HG02870 (cell line): ENCODE measurements at regions not wholly inside any gene's neighbourhood (a gene's known extent, or its start where the extent isn't known, plus 50 kb on each side); places are given as distances from the start of the nearest gene placed in this dataset.

Experiments
- ATAC-seq: cut with Tn5 transposase; IDR thresholded peaks from one replicate; pipeline ENCODE4 v1.9.1; 2021; ENCODE audit warnings: mild to moderate bottlenecking, moderate library complexity; ENCODE audit not compliant: unreplicated experiment

DNA sequence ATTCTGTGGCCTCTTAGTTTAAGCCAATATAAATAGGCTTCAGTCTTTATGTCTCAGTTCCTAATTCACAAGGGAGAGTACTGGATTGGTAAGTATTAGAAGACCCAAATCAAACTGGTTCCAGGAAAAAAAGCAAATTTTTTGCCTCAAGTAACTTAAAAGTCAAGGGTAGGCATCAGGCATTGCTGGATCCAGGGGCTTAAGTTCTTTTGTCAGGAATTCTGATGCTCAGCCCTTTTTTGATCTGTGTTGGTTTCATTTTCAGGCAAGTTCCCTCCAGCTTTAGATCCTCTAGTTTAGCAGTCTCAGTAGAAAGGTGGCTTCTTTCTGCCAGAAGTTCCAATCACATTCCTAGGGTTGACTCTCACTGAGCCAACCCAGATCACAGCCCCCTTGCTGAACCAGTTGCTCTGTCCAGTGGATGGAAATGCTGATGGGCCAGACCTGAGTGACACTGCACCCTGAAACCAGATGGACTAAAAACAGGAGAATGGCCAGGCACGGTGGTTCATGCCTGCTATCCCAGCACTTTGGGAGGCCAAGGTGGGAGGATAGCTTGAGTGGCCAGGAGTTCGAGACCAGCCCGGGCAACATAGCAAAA is 253.5 kb downstream of the SHQ1 start:
- ATAC-seq: no peak

GRCh38 chr3:72593881-72594397 is 254.3 kb downstream of the SHQ1 start:
- no peak for ATAC-seq

DNA sequence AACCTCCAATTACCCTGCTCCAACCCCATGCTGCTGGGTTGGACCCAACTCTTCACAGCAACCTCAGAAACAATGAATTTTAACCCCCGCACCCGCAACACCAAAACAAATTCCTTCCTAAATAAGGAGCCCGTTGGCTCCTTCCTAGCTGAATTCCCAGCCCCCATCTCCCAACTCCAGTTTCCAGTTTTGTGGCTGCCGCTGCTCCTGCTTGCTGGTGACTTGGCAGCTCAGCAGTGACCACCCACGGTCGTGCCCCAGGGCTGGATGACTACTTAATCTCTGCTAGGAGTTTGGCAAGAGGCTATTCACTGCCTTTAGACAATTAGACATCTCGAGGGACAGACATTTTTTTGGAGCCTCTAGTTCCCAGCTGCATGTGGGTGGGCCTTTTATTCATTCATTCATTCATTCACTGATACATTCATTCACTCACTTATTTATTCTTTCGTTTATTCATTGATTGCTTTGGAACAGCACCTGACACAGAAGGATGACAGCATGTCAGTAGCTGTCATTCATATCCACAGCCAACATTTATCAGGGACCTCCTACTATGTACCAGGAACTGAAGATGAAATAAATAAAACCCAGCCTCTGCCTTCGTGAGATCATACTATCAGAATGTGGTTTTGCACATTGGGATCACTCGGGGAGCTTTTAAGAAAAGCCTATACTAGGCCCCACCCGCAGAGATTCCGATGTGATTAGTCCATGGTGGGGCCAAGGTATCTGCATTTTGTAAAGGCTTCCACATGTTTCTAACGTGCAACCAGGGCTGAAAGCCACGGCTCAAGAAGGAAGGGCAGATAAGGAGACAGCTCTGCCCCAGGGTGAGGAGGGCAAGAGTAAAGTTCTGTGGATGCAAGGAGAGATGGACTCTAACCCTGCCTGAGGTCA is 256.5 kb downstream of the SHQ1 start:
- no peak for ATAC-seq

DNA sequence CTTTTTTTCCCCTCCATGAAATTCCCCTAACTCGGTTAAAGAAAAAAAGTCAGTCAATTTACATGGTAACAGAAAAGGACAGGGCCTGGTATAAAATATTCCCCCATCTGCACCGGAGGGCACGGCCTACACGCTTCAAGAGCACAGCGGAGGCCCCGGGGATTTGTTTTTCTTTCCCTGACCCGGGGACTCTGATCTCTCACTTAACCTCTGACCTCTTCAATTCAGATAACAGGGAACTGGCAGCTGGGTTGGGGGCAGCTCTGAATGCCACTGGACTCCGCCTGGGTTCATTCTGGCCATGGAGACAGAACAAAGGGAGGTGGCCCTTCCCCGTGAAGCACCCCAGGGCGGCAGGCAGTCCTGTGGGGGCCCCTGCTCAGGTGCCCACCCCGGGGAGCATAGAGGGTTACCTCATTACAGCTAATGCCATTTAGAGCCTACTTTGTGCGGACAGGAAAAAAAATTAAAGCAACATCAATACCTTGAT is 257.5 kb downstream of the SHQ1 start:
- ATAC-seq: no peak

GRCh38 chr3:72587282-72587681 is 261.0 kb downstream of the SHQ1 start:
- no peak for ATAC-seq

DNA sequence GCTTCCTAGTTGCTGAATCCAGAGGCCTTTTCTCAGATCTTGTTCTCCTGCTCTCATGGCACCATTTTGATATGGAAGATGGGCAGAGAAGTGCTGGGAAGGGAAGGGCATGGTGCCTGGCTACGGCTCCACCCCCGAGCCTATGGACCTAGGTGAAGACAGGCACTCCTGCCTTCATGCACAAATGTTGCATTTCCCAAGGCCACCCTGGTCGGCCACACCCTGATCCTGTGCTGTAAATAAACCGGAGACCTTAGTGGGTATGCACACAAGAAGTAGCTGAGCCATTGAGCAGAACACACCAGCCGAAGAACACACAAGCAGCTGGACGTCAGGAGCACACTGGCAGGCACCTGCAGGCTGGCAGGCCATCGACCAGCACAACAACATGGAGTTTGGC is 261.6 kb downstream of the SHQ1 start:
- no peak for ATAC-seq

DNA sequence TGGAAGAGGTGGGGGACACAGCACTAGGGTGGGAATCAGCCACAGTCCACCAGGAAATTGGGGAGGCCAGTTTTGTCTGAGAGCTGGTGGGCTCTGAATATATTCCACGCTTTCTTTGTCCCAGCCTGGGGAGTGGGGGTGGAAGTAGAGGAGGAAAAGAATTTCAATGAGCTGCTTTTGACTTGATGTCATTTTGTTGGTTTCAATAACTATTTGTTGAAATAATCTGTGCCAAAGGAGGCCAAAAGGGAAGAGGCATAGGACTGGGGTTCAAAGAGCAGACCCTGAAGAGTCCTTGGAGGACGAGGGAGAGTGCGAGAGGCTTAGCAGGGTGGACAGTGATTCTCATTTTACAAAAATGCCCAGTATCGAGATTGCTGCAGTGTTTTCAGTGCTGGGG is 262.3 kb downstream of the SHQ1 start:
- no peak for ATAC-seq

GRCh38 chr3:72584262-72584661 is 264.0 kb downstream of the SHQ1 start:
- ATAC-seq: no peak

DNA sequence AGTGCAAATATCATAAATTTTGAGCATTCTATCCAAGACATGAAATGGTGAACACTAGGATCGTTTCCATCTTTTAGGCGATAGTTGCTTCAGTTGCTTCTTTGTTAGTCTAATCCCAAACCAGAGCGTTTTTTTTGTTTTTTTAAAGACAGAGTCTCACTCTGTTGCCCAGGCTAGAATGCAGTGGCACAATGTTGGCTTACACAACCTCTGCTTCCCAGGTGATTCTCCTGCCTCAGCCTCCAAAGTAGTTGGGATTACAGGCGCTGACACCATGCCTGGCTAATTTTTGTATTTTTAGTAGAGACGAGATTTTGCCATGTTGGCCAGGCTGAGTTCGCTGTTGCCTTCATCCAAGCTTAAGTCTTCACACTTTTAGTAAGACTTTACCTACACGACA is 265.3 kb downstream of the SHQ1 start:
- no peak for ATAC-seq

DNA sequence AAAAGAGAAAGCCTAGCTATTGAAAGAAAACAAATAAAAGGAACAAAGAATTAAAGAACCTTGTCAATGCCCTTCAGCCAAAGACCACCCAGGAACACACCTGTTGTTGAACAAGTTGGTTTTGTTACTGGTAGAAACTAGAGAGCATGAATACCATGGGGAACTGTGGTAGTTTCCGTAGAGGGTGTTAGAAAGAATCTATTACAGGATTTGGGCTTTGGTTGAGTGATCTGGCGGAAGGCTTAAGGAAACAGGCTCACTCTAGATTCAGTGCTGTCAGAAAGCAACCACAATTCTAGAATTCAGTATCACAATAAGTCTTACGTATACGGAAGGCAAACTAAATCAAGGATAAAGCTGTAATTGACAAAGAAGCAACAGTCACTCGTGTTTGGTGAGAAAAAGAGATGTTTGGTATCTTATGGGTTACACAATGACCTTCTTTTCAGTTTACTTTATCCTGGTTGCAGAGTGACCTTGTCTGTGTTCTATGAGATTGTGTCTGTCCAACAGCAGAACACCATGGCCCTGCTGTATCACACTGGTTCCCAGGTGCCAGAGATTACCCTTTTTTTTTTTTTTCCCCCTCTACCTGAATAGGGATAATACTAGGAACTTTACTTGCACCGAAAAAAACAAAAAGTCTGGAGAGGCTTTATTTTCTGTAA is 265.9 kb downstream of the SHQ1 start:
- ATAC-seq: peak; percentile 95

GRCh38 chr3:72580900-72581299 is 267.3 kb downstream of the SHQ1 start:
- no peak for ATAC-seq

DNA sequence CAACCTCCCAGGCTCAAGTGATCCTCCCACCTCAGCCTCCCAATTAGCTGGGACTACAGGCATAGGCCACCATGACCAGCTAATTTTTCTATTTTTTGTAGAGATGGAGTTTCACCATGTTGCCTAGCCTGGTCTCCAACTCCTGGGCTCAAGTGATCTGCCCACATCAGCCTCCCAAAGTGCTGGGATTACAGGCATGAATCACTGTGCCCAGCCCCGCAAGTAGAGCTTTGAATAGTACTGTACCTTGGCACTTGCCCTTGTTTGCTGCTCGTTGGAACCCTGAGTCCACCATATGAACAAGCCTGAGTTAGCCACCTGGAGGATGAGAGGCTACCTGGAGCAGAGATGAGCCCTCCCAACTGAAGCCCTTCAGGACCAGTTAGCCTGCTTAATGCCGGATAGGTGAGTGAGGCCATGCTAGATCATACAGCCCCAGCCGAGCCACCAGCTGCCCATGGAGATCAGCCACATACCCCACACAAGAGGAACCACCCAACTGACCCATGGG is 267.9 kb downstream of the SHQ1 start:
- ATAC-seq: no peak

GRCh38 chr3:72579581-72580245 is 268.5 kb downstream of the SHQ1 start:
- no peak for ATAC-seq

- no peak for ATAC-seq
Observed at GRCh38 chr3:72579191-72579580, 269.1 kb downstream of the SHQ1 start.

GRCh38 chr3:72577190-72577589 is 271.1 kb downstream of the SHQ1 start:
- ATAC-seq: no peak

GRCh38 chr3:72576563-72576962 is 271.7 kb downstream of the SHQ1 start:
- ATAC-seq: no peak

DNA sequence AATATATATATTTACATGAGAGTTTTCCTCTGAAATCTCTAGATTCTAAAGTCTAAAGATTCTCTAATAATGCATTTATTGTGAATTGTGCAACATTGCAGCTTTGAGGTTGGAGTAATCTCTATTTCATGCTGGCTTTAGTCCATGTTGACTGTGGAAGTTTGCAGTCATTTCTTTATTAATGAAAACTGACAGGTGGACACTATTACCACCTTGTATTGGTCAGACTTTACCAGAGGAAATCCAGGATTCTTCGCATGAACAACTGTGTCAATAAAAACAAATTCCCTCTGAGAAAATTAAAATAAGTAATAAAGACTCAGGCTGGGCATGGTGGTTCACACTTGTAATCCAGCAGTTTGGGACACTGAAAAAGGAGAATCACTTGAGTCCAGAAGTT is 274.1 kb downstream of the SHQ1 start:
- ATAC-seq: no peak

- ATAC-seq: no peak
Observed at GRCh38 chr3:72573051-72573450, 275.2 kb downstream of the SHQ1 start.

DNA sequence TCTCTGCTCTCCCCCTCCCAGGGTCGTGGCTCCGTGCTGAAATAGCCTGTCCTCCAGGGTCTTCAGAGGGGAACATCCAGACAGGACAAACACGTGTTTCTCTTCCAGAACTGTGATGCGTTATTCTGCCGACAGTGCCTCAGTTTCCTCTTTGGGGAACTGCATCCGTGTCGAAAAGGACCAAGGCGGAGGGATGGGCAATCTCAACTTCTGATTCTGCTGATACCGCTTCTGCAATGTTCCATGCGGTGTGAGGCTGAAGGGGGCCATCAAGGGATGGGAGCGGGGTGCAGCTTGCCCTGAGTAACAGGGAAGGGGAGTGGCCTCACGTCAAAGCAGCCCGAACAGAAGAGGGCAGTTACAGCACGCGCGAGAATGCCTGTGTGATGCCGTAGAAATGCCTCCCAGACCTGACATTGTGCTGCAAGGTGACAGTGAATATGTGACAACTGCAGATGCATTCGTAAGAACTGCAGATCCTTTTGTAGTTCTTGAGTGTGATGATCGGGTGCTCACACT is 275.7 kb downstream of the SHQ1 start:
- no peak for ATAC-seq

DNA sequence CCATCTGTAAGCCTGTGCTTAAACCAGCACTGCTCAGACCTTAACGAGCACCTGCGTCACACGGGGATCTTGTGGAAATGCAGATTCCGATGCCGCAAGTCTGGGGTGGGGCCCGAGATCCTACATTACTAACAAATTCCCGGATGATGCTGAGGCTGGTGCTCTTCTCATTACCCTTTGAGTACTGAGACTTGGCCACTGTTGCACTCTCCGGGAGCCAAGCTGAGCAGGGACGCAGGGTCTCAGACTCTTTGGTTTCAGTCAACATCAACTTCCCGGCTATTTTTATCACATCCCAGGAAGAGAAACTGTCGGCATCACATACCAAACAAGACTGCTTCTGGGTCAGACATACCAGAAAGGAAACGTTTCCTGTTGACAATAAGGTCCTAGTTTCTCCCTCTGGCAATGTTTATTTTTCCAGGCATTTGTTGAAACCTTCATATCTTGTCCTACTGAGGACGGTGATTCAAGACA is 276.6 kb downstream of the SHQ1 start:
- no peak for ATAC-seq
